ENCODE measurements at regions not wholly inside any gene's neighbourhood (a gene's known extent, or its start where the extent isn't known, plus 50 kb on each side); places are given as distances from the start of the nearest gene placed in this dataset.
A peak's percentile ranks its signal among the peaks of the same experiment; 100 is the strongest.

- Histone ChIP-seq H3K79me2 (ENCODE audit: control insufficient read depth, insufficient read depth, low read length) (no peaks in the 10 kb centered on the region), H3K27ac (ENCODE audit: insufficient read depth, low read length) (no peak overlapping the region), H3K27me3 (ENCODE audit: control insufficient read depth, insufficient read depth, low read length) (no peaks in the 10 kb centered on the region), H2AFZ (ENCODE audit: low read length) (no peak overlapping the region), H3K9ac (ENCODE audit: insufficient read depth, low read length) (no peak overlapping the region), H3K9me3 (ENCODE audit: control insufficient read depth, insufficient read depth, low read depth, low read length) (no peaks in the 10 kb centered on the region), H3K4me1 (ENCODE audit: control insufficient read depth, extremely low read depth, insufficient read depth, low read length) (no peaks in the 10 kb centered on the region), H3K36me3 (ENCODE audit: control insufficient read depth, insufficient read depth, low read length) (no peaks in the 10 kb centered on the region), H3K4me3 (replicated peaks in 1 of 4; ENCODE audit: control extremely low read depth in 1 of 4, insufficient read depth in 1 of 4, low read depth in 3 of 4, low read length in 4 of 4) (no peak overlapping the region), H4K20me1 (ENCODE audit: control insufficient read depth, extremely low read depth, insufficient read depth, low read length) (no peaks in the 10 kb centered on the region), H3K4me2 (ENCODE audit: extremely low read depth, insufficient read depth, low read length) (no peak overlapping the region)
- DNase-seq (ENCODE audit: low read depth in 2 of 2) = peak; percentile 31 to 52
- TF ChIP-seq, protein P1, sequence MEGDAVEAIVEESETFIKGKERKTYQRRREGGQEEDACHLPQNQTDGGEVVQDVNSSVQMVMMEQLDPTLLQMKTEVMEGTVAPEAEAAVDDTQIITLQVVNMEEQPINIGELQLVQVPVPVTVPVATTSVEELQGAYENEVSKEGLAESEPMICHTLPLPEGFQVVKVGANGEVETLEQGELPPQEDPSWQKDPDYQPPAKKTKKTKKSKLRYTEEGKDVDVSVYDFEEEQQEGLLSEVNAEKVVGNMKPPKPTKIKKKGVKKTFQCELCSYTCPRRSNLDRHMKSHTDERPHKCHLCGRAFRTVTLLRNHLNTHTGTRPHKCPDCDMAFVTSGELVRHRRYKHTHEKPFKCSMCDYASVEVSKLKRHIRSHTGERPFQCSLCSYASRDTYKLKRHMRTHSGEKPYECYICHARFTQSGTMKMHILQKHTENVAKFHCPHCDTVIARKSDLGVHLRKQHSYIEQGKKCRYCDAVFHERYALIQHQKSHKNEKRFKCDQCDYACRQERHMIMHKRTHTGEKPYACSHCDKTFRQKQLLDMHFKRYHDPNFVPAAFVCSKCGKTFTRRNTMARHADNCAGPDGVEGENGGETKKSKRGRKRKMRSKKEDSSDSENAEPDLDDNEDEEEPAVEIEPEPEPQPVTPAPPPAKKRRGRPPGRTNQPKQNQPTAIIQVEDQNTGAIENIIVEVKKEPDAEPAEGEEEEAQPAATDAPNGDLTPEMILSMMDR (conservative IDR thresholded peaks at IDR 0.05 in 1 of 2, IDR thresholded peaks at IDR 0.05 in 1 of 2; ENCODE audit: low read depth in 1 of 2, low read length in 2 of 2) = no peak
- no peak for TF ChIP-seq EZH2 (IDR thresholded peaks at IDR 0.05; ENCODE audit: low read length, missing control alignments)
These were observed 125.7 kb upstream of the DDHD1 start for GRCh38 chr14:53278602-53279506.

DNA sequence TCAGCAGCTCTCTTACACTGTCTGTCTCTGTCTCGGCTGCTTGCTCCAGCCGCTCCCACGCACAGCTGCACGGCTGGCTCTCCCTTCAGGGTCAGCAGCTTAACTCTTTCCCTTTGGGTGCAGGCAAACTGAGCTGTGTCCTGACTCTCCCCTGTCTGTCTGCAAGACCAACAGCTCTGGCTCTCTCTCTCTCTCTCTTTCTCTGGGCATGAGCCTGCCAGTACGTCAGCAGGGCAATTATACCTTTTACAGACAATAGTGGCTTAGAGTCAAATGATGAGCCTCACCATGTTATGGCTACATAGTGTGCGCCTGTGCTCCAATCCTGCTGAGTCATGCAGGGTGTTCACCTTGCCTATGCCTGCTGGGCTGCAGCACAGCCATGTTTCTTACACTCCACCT is 120.5 kb upstream of the DDHD1 start:
- Histone ChIP-seq H3K9ac (ENCODE audit: insufficient read depth, low read length) (no peak overlapping the region), H3K4me3 (replicated peaks in 1 of 4; ENCODE audit: control extremely low read depth in 1 of 4, insufficient read depth in 1 of 4, low read depth in 3 of 4, low read length in 4 of 4) (no peak overlapping the region), H3K36me3 (ENCODE audit: control insufficient read depth, insufficient read depth, low read length) (no peaks in the 10 kb centered on the region), H2AFZ (ENCODE audit: low read length) (peak overlapping the region; percentile 5), H4K20me1 (ENCODE audit: control insufficient read depth, extremely low read depth, insufficient read depth, low read length) (no peaks in the 10 kb centered on the region), H3K4me2 (ENCODE audit: extremely low read depth, insufficient read depth, low read length) (no peak overlapping the region), H3K79me2 (ENCODE audit: control insufficient read depth, insufficient read depth, low read length) (no peaks in the 10 kb centered on the region), H3K4me1 (ENCODE audit: control insufficient read depth, extremely low read depth, insufficient read depth, low read length) (peaks cover 2% of the 10 kb centered on the region), H3K27me3 (ENCODE audit: control insufficient read depth, insufficient read depth, low read length) (no peaks in the 10 kb centered on the region), H3K9me3 (ENCODE audit: control insufficient read depth, insufficient read depth, low read depth, low read length) (no peaks in the 10 kb centered on the region), H3K27ac (ENCODE audit: insufficient read depth, low read length) (no peak overlapping the region)
- no peak for DNase-seq (ENCODE audit: low read depth in 2 of 2)
- TF ChIP-seq EZH2 (IDR thresholded peaks at IDR 0.05; ENCODE audit: low read length, missing control alignments) = no peak

DNA sequence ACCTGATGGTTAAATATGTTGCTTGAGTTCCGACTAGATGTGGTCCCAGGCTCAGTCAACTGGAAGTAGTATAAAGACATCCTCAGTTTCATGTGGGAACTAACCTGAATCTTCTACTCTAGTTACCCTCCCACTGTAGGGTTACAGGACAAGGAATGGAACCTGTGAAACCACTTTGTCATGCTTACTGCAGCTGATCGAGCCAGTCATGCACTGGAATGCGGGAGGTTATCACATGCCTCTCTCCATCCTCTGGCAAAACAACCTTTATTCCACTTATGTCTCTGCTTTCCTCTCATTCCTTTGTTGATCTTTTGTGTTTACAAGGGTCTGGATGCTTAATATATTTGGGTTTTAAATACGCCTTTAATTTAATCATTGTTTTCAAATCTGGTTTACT is 111.9 kb upstream of the DDHD1 start:
- no peaks in the 10 kb centered on the region for H3K9me3 ChIP-seq (ENCODE audit: control insufficient read depth, insufficient read depth, low read depth, low read length)
- H3K4me2 ChIP-seq (ENCODE audit: extremely low read depth, insufficient read depth, low read length) = no peak overlapping the region
- no peaks in the 10 kb centered on the region for H3K36me3 ChIP-seq (ENCODE audit: control insufficient read depth, insufficient read depth, low read length)
- no peak overlapping the region for H3K4me3 ChIP-seq (replicated peaks in 1 of 4; ENCODE audit: control extremely low read depth in 1 of 4, insufficient read depth in 1 of 4, low read depth in 3 of 4, low read length in 4 of 4)
- no peak overlapping the region for H3K9ac ChIP-seq (ENCODE audit: insufficient read depth, low read length)
- DNase-seq (ENCODE audit: low read depth in 2 of 2) = no peak
- no peaks in the 10 kb centered on the region for H4K20me1 ChIP-seq (ENCODE audit: control insufficient read depth, extremely low read depth, insufficient read depth, low read length)
- H3K27me3 ChIP-seq (ENCODE audit: control insufficient read depth, insufficient read depth, low read length) = no peaks in the 10 kb centered on the region
- no peak for TF ChIP-seq EZH2 (IDR thresholded peaks at IDR 0.05; ENCODE audit: low read length, missing control alignments)
- TF ChIP-seq, protein P1 (conservative IDR thresholded peaks at IDR 0.05 in 1 of 2, IDR thresholded peaks at IDR 0.05 in 1 of 2; ENCODE audit: low read depth in 1 of 2, low read length in 2 of 2) = no peak
- H2AFZ ChIP-seq (ENCODE audit: low read length) = no peak overlapping the region
- H3K27ac ChIP-seq (ENCODE audit: insufficient read depth, low read length) = no peak overlapping the region
- H3K4me1 ChIP-seq (ENCODE audit: control insufficient read depth, extremely low read depth, insufficient read depth, low read length) = no peaks in the 10 kb centered on the region
- H3K79me2 ChIP-seq (ENCODE audit: control insufficient read depth, insufficient read depth, low read length) = no peaks in the 10 kb centered on the region

Data from fibroblast of lung (primary cell).